ENCODE measurements at regions not wholly inside any gene's neighbourhood (a gene's known extent, or its start where the extent isn't known, plus 50 kb on each side); places are given as distances from the start of the nearest gene placed in this dataset.

DNA sequence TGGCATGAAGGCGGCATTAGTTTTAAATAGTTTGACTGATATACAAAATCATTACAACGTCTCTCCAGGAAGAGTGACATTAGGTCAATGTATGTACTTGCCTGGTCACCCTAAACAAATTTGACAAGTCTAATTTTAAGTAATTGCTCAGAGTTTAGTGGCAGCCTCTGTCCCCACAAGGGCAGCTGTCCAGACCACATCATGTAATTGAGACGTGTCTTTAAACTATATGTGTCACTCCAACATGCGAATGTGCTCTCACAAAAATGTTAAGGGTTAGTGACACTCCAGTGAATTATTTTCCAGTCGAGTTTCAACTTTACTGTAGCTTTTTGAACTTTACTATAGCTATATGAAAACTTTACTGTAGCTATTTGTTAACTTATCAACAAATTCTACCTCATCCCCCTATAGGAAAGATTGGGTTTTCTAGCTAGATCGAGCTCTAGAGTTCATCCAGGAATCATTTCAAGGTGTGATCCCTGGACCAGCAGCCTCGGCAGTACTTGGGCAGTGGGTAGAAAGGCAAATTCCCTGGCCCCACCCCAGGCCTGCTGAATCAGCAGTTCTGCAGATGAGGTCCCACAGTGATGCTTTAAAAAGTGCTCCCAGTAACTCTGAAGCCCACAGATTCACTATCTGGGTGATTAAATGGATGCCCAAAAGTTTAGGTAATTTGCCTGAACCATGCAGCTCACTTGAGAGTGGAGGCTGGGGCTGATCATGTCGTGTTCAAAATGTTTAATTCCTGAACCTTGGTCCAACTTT, 66.4 kb upstream of the POU3F3 start:
- DNase-seq, result no peak

DNA sequence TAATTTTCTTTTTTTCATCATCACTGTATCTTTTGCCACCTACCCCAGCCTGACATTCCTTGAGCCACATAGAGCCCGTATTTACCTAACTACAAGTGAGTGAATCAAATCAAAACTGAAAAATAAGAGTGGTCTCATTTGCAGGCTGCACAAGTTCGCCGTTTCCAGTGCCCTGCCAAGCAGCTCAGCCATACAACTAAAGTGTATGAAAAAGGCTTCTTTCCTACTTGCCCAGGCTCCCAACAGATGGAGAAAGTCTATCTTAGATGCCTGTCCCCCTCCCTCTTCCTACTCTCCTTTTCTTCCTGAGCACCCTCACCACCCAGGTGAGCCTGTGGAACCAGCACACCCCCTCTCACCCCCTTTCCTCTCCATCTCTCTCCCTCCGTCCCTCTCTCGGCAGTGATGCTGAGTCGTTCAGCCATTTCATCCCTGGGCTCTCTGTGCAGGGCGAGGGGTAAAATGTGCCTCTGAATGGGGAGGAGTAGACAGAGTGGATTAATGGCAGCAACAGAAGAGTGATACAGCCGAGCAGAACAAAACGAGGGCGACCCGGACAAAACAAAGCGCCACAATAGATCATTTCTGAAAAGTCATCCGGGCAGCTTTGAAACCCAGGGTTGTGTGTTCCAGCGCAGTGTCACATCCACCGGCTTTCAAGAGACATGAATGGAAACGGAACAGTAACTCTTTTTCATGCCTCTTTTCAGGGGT, 65.0 kb upstream of the POU3F3 start:
- DNase-seq, result no peak

DNA sequence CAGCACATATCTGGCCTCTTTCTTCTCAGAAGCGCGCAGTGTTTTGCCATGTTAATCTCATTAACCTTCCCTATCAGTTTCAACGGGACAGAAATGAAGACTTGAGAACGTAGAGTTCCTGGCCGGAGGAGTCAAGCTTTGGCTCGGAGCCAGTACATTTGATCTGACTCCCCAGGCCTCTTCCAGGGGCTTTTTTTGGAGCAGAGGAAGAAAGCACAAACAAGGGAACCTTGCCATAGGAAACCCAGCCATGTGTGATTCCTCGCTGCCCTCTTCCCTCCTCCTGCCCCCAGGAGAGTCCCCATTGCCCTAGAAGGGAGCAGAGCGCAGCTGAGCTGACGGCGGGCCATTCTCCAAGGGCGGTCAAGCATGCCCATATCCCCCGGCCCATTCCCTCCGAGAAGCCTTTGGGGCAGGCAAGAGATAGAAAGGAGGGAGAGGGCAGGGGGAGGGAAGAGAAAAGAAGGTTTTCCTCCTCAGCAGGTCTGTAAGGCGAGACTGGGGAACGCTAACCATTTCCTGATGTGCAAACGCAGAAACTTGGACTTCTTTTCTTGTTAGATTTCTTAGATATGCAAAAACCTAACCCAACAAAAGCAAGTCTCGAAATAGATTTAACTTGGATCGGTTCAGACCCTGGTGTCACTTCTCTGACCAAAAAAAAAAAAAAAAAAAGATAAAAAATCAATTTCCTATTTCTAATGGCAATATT, 63.7 kb upstream of the POU3F3 start:
- DNase-seq, result no peak

DNA sequence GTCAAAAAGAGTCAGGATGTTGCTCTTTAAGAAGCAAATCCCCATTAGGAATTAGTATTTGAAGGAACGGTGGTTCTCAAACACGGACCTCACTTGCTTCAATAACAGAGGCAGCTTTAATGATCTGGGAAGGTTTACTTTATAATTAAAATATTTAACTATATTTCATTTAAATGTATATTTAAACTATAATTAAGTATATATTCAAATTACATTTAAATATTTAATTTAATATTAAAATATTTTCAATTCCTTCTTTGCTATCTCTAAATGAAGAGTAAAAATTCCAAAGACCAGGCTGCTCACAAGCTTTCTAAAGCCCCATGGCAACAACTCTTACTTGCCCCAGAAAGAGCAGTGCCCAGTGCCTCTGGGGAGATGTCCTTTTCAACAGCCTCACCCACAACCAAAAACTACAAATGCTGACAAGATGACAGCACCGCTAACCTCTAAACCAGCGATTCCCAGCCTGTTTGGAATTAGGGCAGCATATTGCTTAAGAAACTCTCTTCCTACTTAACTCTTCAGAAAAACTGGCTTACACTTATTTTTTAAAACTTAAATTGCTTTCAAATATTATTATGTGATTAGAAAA, 62.9 kb upstream of the POU3F3 start:
- no peak for DNase-seq

DNA sequence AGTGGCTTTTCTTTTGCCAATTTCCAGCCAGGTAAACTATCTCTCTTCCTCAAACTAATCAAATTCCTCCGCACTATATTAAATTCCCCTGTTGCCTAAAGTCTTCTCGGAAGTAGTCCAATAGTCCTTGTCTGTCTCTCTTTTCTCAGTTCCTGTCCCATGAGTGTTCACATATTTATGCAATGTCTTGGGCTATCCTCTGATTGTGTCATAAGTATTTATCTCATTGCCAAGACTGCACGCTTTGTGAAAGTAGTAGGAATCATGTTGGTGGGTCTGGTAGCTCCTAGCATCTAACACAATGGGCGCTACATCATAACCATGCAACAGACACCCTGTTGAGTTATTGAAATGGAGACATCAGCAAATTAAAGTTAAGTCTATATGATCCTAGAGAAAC, 59.9 kb upstream of the POU3F3 start:
- no peak for DNase-seq

DNA sequence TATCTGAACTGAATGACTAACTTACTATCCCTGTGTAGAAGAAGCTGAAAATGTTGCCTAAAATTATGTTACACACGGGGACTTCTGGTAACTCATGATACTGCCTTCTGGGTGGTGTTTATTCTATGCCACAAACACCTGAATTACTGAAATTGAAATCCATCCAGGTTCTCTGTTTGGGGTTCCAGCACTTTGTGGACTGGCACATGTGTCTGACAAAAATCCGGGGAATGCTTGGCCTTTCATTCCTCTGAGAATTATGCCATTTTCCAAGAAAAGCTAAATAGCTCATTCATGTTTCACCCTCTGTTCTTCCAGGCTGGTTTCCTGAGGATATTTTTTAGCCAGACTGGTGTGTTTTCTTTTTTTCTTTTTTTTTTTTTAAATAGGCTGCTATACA, 59.5 kb upstream of the POU3F3 start:
- no peak for DNase-seq

All from stimulated activated naive CD4-positive, alpha-beta T cell (primary cell).